ENCODE measurements at regions not wholly inside any gene's neighbourhood (a gene's known extent, or its start where the extent isn't known, plus 50 kb on each side); places are given as distances from the start of the nearest gene placed in this dataset.

- peak; percentile 31 for DNase-seq
Measured at GRCh38 chr1:55635856-55636255, 420.7 kb upstream of the USP24 start.

GRCh38 chr1:55634516-55634915, 419.4 kb upstream of the USP24 start:
- DNase-seq: no peak

- no peak for DNase-seq
Measured at GRCh38 chr1:55632906-55633305, 417.7 kb upstream of the USP24 start.

- DNase-seq: peak; percentile 67
Measured at GRCh38 chr1:55632058-55632457, 416.9 kb upstream of the USP24 start.

- peak; percentile 48 for DNase-seq
Measured at GRCh38 chr1:55631509-55631908, 416.3 kb upstream of the USP24 start.

GRCh38 chr1:55626326-55626725, 411.2 kb upstream of the USP24 start:
- no peak for DNase-seq

- no peak for DNase-seq
Measured at GRCh38 chr1:55624766-55625165, 409.6 kb upstream of the USP24 start.

GRCh38 chr1:55623311-55623710, 408.1 kb upstream of the USP24 start:
- DNase-seq: no peak

- no peak for DNase-seq
Measured at GRCh38 chr1:55622074-55622473, 406.9 kb upstream of the USP24 start.

- DNase-seq: no peak
Measured at GRCh38 chr1:55618199-55618598, 403.0 kb upstream of the USP24 start.

- no peak for DNase-seq
Measured at GRCh38 chr1:55617288-55617982, 402.3 kb upstream of the USP24 start.

GRCh38 chr1:55612988-55613387, 397.8 kb upstream of the USP24 start:
- no peak for DNase-seq

- DNase-seq: no peak
Measured at GRCh38 chr1:55611123-55611522, 396.0 kb upstream of the USP24 start.

GRCh38 chr1:55610203-55610602, 395.0 kb upstream of the USP24 start:
- DNase-seq: no peak

- no peak for DNase-seq
Measured at GRCh38 chr1:55609630-55610029, 394.5 kb upstream of the USP24 start.

- no peak for DNase-seq
Measured at GRCh38 chr1:55605155-55605554, 390.0 kb upstream of the USP24 start.

GRCh38 chr1:55604749-55605148, 389.6 kb upstream of the USP24 start:
- no peak for DNase-seq

GRCh38 chr1:55604179-55604578, 389.0 kb upstream of the USP24 start:
- no peak for DNase-seq

GRCh38 chr1:55600242-55600641, 385.1 kb upstream of the USP24 start:
- DNase-seq: no peak

GRCh38 chr1:55597910-55598309, 382.7 kb upstream of the USP24 start:
- no peak for DNase-seq

GRCh38 chr1:55594701-55595100, 379.5 kb upstream of the USP24 start:
- no peak for DNase-seq

- no peak for DNase-seq
Measured at GRCh38 chr1:55593298-55593697, 378.1 kb upstream of the USP24 start.

- no peak for DNase-seq
Measured at GRCh38 chr1:55592122-55592521, 377.0 kb upstream of the USP24 start.

GRCh38 chr1:55589671-55590297, 374.6 kb upstream of the USP24 start:
- no peak for DNase-seq

GRCh38 chr1:55588309-55588708, 373.1 kb upstream of the USP24 start:
- DNase-seq: no peak
